CD14-positive monocyte (primary cell): ENCODE measurements at regions not wholly inside any gene's neighbourhood (a gene's known extent, or its start where the extent isn't known, plus 50 kb on each side); places are given as distances from the start of the nearest gene placed in this dataset.

Source experiments
- DNase-seq, 3 donors: peaks; one replicate each; pipeline ENCODE4 v3.0.0-alpha.2; 2011 to 2022
- H2AFZ ChIP-seq: 2 replicates; pipeline ENCODE4 v1.6.0; 2012; ENCODE audit warnings: mild to moderate bottlenecking, low read depth, low read length, inconsistent platforms; ENCODE audit not compliant: insufficient read depth, poor library complexity, severe bottlenecking
- H3K27ac ChIP-seq, 2 donors: 1 replicate in 1 of 2; 2 replicates in 1 of 2; pipeline ENCODE4 v1.5.1; 2012 to 2013; ENCODE audit warnings: low read length in 2 of 2, control low read depth in 1 of 2, inconsistent platforms in 1 of 2, low read depth in 1 of 2, mild to moderate bottlenecking in 1 of 2
- H3K27me3 ChIP-seq, 2 donors: one replicate each; pipeline versions ENCODE4 v1.6.0 to v1.6.1; 2011 to 2013; ENCODE audit warnings: low read length in 2 of 2; ENCODE audit not compliant: control insufficient read depth in 2 of 2, insufficient read depth in 2 of 2
- H3K36me3 ChIP-seq, 2 donors: replicated peaks in 1 of 2; 1 replicate in 1 of 2; 2 replicates in 1 of 2; pipeline versions ENCODE4 v1.5.1 to v1.6.1; 2012 to 2013; ENCODE audit warnings: low read length in 2 of 2, control low read depth in 1 of 2, inconsistent platforms in 1 of 2, mild to moderate bottlenecking in 1 of 2; ENCODE audit not compliant: insufficient read depth in 2 of 2, control insufficient read depth in 1 of 2
- H3K4me1 ChIP-seq, 2 donors: 1 replicate in 1 of 2; 2 replicates in 1 of 2; pipeline versions ENCODE4 v1.5.1 to v1.6.1; 2012 to 2013; ENCODE audit warnings: low read length in 2 of 2, control low read depth in 1 of 2, inconsistent platforms in 1 of 2, mild to moderate bottlenecking in 1 of 2, moderate library complexity in 1 of 2; ENCODE audit not compliant: insufficient read depth in 2 of 2, control insufficient read depth in 1 of 2
- H3K4me2 ChIP-seq: replicated peaks from 2 replicates; pipeline ENCODE3; 2012; ENCODE audit warnings: low read length, moderate library complexity, mild to moderate bottlenecking; ENCODE audit not compliant: poor library complexity, severe bottlenecking; ENCODE audit errors: extremely low read depth
- H3K4me3 ChIP-seq, 3 experiments: fragments of 200-600 bp in 1 of 3; sonication (generic) in 1 of 3; replicated peaks in 1 of 3; 1 replicate in 2 of 3; 2 replicates in 1 of 3; pipeline ENCODE4 v1.5.1; 2011 to 2013; ENCODE audit warnings: low read length in 3 of 3, mild to moderate bottlenecking in 3 of 3, control low read depth in 2 of 3, low read depth in 2 of 3, inconsistent platforms in 1 of 3, moderate library complexity in 1 of 3
- H3K79me2 ChIP-seq: 2 replicates; pipeline ENCODE4 v1.6.0; 2012; ENCODE audit warnings: mild to moderate bottlenecking, control low read depth, inconsistent platforms, low read length, moderate library complexity; ENCODE audit not compliant: insufficient read depth
- H3K9ac ChIP-seq: 2 replicates; pipeline ENCODE4 v1.6.0; 2017; ENCODE audit warnings: low read length, mild to moderate bottlenecking; ENCODE audit not compliant: insufficient read depth, poor library complexity, severe bottlenecking
- H3K9me3 ChIP-seq, 2 donors: replicated peaks in 1 of 2; 1 replicate in 1 of 2; 2 replicates in 1 of 2; pipeline versions ENCODE4 v1.5.1 to v1.6.1; 2012 to 2013; ENCODE audit warnings: low read length in 2 of 2, control low read depth in 1 of 2; ENCODE audit not compliant: control insufficient read depth in 1 of 2, insufficient read depth in 1 of 2
- H4K20me1 ChIP-seq: 2 replicates; pipeline ENCODE4 v1.6.0; 2012; ENCODE audit warnings: mild to moderate bottlenecking, low read length, control low read depth, moderate library complexity; ENCODE audit not compliant: insufficient read depth
- H3K27ac Mint-ChIP-seq, 7 donors: one replicate each; pipeline ENCODE4 v1.8.0; 2020; ENCODE audit warnings: mild to moderate bottlenecking in 7 of 7, mixed read lengths in 7 of 7, moderate library complexity in 6 of 7, inconsistent platforms in 2 of 7
- H3K27me3 Mint-ChIP-seq, 3 donors: one replicate each; pipeline ENCODE4 v1.8.0; 2021 to 2022; ENCODE audit warnings: low read depth in 3 of 3, mild to moderate bottlenecking in 3 of 3, mixed read lengths in 3 of 3, moderate library complexity in 3 of 3, inconsistent platforms in 1 of 3
- H3K36me3 Mint-ChIP-seq, 2 donors: one replicate each; pipeline ENCODE4 v1.8.0; 2020; ENCODE audit warnings: mixed read lengths in 2 of 2, inconsistent platforms in 1 of 2, mild to moderate bottlenecking in 1 of 2
- H3K4me1 Mint-ChIP-seq: one replicate; pipeline ENCODE4 v1.8.0; 2020; ENCODE audit warnings: mild to moderate bottlenecking, mixed read lengths
- H3K4me3 Mint-ChIP-seq, 2 donors: one replicate each; pipeline ENCODE4 v1.8.0; 2020; ENCODE audit warnings: mild to moderate bottlenecking in 2 of 2, mixed read lengths in 2 of 2, moderate library complexity in 1 of 2
- H3K9me3 Mint-ChIP-seq, 7 donors: one replicate each; pipeline ENCODE4 v1.8.0; 2020 to 2022; ENCODE audit warnings: mixed read lengths in 7 of 7, mild to moderate bottlenecking in 6 of 7, moderate library complexity in 6 of 7, inconsistent platforms in 2 of 7
- intact Hi-C, 2 donors: fragments of 100-400 bp; cut with micrococcal nuclease; formaldehyde crosslinking; loops; one replicate each; pipeline versions ENCODE4 v1.15.0 to v1.15.1; 2023
- TF ChIP-seq, protein P1 (sequence below): fragments of 200-600 bp; IDR thresholded peaks from one replicate; pipeline ENCODE4 v1.8.0; 2022; ENCODE audit warnings: antibody characterized with exemption, mild to moderate bottlenecking

DNA sequence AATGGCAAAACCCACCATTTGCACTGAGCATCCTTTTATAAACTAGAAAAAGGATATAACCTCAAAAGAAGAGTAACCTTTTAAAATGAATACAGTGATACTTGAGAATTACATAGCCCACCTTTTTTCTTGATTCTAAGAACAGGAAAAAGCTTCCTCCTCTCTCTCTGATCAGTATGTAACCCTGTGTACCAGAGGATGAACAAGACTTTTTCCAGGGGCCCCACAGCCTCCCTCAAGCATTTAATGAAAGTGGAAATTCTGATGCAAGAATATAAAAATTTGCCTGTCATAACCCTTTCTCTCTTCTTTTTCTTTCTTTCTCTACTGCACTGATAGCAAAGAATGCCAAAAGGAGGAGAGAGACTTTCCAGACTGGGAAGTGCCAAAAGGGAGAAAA, 64.2 kb upstream of the BTN3A2 start:
- Mint-ChIP-seq H3K27me3 (peaks cover 1 to 4% (median 2%) of the 10 kb centered on the region in 3 donors), H3K27ac (no peak overlapping the region), H3K4me3 (no peak overlapping the region), H3K4me1 (peaks cover 28% of the 10 kb centered on the region), H3K36me3 (no peaks in the 10 kb centered on the region), H3K9me3 (peaks cover 0 to 1% (median 0%) of the 10 kb centered on the region in 7 donors)
- DNase-seq, result no peak
- Histone ChIP-seq H4K20me1 (no peaks in the 10 kb centered on the region), H3K27me3 (no peaks in the 10 kb centered on the region), H3K9ac (no peak overlapping the region), H3K4me3 (no peak overlapping the region), H3K27ac (no peak overlapping the region), H3K4me2 (no peak overlapping the region), H3K4me1 (peaks cover 13 to 26% of the 10 kb centered on the region in 2 donors), H3K36me3 (no peaks in the 10 kb centered on the region), H2AFZ (no peak overlapping the region), H3K79me2 (no peaks in the 10 kb centered on the region), H3K9me3 (no peaks in the 10 kb centered on the region)
- TF ChIP-seq, protein P1, sequence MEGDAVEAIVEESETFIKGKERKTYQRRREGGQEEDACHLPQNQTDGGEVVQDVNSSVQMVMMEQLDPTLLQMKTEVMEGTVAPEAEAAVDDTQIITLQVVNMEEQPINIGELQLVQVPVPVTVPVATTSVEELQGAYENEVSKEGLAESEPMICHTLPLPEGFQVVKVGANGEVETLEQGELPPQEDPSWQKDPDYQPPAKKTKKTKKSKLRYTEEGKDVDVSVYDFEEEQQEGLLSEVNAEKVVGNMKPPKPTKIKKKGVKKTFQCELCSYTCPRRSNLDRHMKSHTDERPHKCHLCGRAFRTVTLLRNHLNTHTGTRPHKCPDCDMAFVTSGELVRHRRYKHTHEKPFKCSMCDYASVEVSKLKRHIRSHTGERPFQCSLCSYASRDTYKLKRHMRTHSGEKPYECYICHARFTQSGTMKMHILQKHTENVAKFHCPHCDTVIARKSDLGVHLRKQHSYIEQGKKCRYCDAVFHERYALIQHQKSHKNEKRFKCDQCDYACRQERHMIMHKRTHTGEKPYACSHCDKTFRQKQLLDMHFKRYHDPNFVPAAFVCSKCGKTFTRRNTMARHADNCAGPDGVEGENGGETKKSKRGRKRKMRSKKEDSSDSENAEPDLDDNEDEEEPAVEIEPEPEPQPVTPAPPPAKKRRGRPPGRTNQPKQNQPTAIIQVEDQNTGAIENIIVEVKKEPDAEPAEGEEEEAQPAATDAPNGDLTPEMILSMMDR, result no peak
- intact Hi-C loops, result no loop called here

DNA sequence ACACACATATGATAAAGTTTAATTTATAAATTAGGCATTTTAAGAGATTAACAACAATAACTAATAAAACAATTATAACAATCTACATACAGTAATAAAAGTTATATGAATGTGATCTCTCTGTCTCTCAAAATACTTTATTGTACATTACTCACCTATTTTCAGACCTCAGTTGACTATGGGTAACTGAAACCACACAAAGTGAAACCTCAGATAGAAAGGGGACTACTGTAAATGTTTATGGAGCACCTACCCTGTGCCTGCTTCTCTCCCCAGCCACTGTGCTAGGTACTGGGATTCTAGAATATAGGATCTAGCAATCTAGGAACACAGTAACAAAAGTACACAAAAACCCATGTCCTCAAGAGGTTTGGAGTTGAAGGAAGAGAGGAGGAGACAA, 63.4 kb upstream of the BTN3A2 start:
- Histone ChIP-seq H2AFZ (no peak overlapping the region), H3K36me3 (no peaks in the 10 kb centered on the region), H3K9me3 (no peaks in the 10 kb centered on the region), H3K4me3 (no peak overlapping the region), H3K9ac (no peak overlapping the region), H4K20me1 (no peaks in the 10 kb centered on the region), H3K79me2 (no peaks in the 10 kb centered on the region), H3K4me2 (no peak overlapping the region), H3K4me1 (peaks cover 10 to 19% of the 10 kb centered on the region in 2 donors), H3K27ac (no peak overlapping the region), H3K27me3 (no peaks in the 10 kb centered on the region)
- Mint-ChIP-seq H3K27ac (no peak overlapping the region), H3K9me3 (peaks cover 0 to 1% (median 0%) of the 10 kb centered on the region in 7 donors), H3K4me1 (peaks cover 21% of the 10 kb centered on the region), H3K4me3 (no peak overlapping the region), H3K27me3 (peaks cover 2 to 4% (median 2%) of the 10 kb centered on the region in 3 donors), H3K36me3 (no peaks in the 10 kb centered on the region)
- intact Hi-C loops, result no loop called here
- no peak for DNase-seq
- TF ChIP-seq, protein P1, result no peak
